AG08396 (cell line): ENCODE measurements at regions not wholly inside any gene's neighbourhood (a gene's known extent, or its start where the extent isn't known, plus 50 kb on each side); places are given as distances from the start of the nearest gene placed in this dataset.
"Not testable (repeated sequence)": the region's sequence is repeated elsewhere in the genome, so short reads cannot be mapped to it uniquely, and the experiment has no call there.

ENCODE experiments used
- DNase-seq: peaks from one replicate; pipeline ENCODE4 v3.0.0; 2012; ENCODE audit warnings: low spot score, mixed read lengths

DNA sequence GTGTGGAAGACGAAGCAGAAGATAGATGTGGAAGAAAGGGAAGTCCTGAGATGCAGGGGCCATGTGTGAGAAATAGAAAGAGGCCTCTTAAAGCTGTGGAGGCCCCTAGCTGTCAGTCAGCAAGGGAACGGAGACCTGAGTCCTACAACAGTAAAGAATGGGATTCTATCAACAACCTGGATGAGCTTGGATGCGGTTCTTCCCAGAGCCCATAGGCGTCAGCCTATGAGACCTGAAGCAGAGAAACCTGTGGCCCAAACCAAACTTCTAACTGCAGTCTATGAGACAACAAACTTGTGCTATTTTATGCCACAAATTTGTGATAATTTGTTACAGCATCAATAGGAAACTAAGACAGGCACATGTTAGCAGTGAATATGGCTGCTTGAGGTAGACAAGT, 583.7 kb downstream of the ADCYAP1 start:
- no peak for DNase-seq

DNA sequence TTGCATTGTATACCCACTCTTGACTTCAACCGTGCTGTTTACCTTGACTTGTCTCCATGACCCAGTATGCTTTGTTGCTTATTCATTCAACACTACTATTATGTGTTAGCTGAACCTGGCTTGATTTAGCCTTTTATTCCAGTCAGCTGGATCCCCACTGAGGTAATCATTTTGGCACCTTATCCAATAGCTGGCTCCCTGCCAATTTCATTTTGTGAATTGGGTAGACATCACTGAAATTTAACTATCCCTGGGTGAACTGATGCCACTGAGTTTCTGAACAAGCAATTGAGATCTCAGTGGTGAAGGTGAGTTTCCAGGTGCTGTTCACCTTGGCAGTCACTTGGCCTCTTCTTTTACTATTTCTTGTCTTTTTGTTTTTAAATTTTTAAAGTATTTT, 584.3 kb downstream of the ADCYAP1 start:
- DNase-seq, result no peak

DNA sequence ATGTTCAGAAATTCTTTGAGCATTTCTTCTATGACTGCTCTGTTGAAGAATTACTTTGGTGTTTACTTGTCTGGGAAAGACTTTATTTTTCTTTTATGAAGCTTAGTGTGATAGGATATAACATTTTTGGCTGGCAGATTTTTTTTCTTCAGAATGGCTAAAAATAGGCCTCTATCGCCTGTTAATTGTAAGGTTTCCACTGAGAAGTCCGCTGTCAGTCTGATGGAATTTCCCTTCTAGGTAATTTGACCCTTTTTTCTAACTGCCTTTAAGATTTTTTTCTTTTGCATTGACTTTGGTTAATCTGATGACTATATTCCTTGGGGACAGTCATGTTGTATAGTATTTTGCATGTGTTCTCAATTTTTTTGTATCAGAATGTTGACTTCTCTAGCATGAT, 590.7 kb downstream of the ADCYAP1 start:
- no peak for DNase-seq

DNA sequence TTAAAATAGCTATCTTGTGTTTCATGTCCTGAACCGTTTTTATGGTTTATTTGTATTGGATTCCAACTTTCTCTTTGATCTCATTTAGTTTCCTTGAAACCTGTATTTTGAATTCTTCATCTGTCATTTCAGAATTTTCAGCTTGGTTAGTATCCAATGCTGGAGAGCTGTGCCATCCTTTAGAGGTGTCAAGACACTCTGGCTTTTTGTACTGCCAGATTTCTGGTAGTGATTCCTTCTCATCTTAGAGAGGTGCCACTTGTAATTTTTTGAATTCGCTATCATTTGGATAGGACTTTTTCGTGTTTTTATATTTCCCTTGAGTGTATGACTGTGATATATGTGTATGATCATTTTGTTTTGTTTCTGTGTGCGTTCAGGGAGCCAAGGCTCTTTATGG, 591.4 kb downstream of the ADCYAP1 start:
- no peak for DNase-seq

DNA sequence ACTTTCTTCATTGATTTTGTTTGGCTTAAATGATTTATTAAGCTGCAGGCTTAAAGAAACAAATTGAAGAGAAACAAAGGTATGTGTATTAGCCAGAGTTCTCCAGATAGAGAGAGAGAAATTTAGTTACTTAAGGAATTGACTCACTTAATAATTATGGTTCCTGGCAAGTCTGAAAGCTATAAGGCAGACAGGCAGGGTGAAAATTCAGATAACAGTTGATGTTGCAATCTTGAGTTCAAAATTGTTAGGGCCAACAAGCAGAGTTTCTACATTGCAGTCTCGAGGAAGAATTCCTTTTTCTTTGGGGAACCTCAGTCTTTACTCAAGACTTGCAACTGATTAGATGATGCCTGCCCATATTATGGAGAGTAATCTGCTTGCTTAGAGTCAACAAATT, 593.5 kb downstream of the ADCYAP1 start:
- DNase-seq, result no peak

DNA sequence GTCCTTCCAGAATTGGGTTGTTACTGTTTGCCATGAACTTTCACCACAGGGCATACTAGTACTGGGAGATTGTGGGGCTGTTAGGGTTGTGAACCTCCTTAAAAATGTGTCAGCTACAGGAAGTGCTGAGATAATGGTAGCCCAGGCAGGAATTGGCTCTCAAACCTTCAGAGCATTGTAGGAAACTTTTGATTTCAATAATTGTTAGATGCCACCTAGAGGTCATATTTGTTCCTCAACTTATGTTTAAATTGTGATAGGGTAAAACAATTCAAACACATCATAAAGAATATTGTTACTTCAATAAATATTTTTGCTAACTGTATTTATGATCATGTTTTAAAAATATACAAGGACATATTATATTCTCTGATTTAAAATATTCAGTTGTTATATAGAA, 594.6 kb downstream of the ADCYAP1 start:
- DNase-seq, result no peak

DNA sequence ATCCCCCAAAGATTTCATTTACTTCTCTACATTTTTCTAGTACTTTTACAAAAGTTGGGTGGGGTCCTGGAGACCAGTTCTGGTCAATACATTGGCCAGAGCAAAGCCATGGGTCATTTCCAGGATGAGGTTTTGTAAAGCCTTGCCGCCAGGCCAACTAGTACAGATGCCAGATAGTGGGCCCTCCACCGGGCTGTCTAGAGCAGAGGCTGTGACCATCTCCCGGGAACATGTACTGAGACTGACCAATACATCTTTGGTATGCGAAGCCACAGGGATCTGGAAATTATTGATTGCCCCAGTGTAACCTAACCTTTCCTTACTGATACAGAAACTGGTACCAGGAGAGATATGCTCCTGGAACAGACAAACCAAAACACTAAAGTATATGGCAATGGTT, 599.2 kb downstream of the ADCYAP1 start:
- DNase-seq, result no peak

DNA sequence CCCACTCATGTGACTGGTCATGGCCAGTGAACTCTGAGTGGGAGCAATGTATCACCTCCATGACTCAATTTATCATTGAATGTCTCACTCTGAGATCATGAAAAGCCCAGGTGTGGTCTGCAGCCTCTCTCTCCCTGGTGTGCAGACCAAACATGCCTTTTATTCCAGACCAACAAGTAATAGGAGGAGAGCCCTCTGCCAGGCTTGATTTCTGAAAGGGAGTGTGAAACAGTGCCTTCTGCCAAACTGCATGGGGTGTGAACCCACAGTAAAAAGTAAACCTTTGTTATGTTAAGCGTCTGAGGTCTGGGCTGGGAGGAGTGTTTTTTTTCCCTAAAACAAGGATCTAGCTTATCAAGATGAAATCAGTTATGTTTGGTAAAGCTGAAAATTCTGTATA, 601.2 kb downstream of the ADCYAP1 start:
- no peak for DNase-seq

DNA sequence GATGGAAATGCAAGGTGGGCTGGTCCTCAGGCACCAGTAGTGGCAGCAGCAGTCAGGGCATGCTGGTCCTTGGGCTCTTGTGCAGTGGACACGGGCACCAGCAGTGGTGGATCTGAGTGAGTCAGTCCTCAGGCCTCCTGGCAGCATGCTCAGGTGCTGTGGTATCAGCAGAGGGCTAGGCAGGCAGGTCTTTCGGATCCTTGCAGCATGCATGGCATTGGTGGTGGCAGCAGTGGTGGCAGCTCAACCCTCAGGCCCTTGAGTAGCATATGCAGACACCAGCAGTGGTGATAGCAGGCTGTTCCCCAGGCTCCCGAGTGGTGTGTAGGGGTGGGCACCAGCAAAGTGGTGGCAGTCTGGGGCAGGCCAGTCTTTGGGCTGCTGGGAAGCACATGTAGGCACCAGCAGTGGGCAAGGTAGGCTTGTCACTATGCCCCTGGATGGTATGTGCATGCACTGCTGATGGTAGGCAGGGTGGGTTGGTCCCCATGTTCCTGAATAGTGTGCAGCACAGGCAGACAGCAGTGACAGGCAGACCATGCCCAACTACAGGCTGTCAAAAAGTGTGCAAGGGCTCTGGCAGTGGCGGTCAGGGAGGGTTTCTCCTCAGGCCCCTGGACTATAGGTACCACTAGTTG, 606.0 kb downstream of the ADCYAP1 start:
- DNase-seq, result no peak

DNA sequence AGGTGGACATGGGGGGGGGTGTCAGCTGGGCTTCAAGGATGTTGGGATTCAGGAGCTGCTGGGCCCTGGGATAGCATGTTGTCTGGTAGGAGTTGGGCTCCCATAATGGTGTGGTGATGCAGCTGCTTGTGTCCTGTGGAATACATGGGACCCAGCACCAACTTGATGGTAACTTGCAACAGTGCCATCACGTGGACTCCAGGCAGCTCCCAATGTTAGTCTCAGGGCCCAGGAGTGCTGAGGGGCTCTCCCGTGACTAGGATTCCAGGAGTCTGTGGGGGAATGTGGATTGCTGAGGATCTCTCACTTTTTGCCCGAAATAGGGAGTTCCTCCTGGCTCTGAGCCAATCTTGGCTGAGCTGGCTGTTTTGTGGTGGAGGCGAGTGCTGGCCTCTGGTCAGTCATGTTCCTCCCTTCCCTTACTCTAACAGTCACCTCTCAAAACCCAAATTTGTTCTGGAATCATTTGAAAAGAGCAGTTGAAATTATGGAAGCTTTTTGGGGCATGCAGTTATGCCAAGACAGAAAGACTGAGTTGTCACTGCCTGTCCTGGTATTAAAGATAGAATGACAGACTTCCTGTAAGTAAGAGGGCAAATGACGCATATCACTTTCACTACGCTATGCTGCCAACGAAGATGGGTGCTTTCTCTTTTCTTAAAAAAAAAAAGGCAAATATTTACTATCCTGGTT, 607.1 kb downstream of the ADCYAP1 start:
- no peak for DNase-seq

DNA sequence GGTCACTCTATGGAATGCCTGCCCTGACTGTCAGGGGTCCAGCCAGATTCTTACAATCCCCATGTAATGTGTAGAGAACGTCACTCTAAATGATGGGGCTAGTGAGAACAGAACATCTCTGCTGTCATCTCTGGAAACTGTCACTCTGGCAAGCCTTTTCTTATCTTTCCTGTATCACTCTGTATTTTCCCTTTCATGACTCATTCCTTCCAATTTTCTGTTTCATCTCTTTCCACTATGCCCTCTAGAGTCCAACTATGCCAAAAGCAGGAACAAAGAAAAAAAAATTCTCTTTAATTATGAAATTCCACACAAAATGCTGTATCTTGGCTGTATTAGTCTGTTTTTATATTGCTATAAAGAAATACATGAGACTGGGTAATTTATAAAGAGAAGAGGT, 608.8 kb downstream of the ADCYAP1 start:
- no peak for DNase-seq

DNA sequence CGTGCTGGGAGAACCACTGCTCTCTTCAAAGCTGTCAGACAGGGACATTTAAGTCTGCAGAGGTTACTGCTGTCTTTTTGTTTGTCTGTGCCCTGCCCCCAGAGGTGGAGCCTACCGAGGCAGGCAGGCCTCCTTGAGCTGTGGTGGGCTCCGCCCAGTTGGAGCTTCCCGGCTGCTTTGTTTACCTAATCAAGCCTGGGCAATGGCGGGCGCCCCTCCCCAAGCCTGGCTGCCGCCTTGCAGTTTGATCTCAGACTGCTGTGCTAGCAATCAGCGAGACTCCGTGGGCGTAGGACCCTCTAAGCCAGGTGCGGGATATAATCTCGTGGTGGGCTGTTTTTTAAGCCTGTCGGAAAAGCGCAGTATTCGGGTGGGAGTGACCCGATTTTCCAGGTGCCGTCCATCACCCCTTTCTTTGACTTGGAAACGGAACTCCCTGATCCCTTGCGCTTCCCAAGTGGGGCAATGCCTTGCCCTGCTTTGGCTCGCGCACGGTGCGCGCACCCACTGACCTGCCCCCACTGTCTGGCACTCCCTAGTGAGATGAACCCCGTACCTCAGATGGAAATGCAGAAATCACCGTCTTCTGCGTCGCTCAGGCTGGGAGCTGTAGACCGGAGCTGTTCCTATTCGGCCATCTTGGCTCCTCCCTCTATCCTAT, 617.0 kb downstream of the ADCYAP1 start:
- not testable (repeated sequence) for DNase-seq

DNA sequence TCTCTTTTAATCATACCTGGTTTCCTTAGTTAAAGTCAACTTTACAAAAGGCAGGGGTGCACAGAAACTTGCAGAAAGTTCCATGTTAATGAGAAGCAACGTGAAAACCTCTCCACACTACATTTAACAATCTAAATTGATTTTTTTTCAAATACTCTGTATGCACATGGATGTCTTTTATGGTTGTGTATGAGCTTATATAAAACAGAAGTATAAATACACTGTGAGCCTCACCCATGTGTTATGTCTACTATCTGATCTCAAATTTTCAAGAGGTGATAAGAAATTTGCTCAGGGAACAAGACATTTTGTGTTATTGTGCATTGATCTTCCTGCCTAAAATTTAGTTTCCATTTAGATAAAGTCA, 617.6 kb downstream of the ADCYAP1 start:
- DNase-seq, result no peak

DNA sequence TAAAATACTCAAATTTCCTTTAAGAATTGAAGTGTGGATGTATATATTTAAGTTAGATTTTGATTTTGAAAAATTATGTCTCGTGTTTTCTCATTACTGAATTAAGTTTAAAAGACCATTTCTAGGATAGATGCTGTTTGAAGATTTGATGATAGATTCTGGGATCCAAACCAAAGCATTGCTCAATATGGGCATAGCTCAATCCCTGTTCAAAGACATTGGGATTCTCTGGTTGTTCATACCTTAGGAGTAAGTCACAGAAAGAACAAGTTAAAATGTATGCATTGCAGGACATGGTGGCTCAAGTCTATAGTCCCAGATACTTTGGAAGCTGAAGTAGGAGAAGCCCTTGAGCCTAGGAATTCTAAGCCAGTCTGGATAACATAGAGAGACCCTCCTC, 622.3 kb downstream of the ADCYAP1 start:
- no peak for DNase-seq

DNA sequence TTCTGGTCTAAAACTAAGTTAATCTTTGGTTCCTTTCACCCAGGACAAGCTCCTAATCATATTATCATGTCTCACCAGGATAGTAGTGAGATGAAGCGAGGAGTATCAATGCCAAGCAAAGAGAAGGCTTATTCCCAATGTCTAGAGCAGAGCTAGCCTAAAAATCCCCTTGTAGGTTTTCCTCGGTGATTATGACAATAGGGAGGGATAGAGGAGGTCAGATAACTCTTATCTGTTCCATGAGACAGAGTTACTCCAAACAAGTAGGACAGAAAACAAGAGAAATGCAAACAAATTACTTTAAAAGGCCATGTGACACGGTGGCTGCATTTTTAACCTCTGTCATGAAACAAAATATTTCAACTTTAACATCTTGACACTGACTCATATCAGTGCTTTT, 623.1 kb downstream of the ADCYAP1 start:
- DNase-seq, result no peak

DNA sequence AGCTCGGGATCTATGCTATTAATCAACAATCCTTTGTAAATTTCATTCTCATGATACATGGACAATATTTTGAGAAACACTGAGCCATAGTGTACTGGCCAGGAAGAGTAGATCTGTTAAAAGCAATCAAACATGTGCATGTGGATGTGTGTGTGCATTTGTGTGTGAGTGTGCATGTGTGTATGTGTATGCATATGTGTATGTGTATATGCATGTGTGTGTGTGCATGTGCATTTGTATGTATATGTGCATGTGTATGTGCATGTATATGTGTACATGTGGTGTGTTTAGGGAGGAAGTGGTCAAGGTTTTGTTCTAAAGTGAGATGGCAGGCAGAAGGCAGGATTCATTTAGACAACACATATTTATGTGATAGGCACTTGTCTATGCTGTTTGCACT, 623.8 kb downstream of the ADCYAP1 start:
- no peak for DNase-seq

DNA sequence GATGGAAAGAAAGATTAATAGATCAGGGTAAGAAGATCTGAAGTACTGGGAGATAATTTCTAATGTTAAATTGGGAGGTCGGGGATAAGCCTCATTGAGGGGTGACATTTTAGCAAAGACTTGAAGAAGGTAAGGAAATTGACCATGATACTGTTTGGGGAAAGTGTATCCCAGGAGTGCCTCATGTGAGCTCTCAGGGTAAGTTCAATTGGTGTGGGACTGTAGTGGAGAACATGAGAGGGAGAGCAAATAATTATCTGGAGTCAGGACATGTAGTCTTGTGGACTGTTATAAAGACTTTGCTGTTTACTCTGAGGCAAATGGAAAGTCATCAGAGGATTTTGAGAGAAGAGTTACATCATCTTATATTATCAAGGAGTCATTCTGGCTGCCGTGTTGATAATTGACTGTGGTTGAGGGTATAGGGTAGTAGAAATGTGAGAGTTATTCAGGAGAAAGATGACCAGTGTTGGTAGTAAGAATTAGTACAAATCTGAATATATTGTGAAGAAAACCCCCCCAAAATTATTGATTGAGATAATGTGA, 624.4 kb downstream of the ADCYAP1 start:
- DNase-seq, result no peak

DNA sequence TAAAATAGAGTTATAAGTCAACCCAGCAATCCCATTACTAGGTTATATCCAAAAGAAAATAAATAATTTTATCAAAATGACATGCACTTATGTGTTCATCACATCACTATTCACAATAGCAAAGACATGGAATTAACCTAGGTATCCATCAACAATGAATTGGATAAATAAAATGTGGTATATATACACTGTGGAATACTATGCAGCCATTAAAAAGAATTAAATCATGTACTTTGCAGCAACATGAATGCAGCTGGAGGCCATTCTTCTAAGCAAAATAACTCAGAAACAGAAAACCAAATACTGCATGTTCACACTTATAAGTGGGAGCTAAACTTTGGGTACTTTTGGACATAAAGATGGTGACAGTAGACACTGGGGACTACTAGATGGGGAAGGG, 626.0 kb downstream of the ADCYAP1 start:
- DNase-seq, result no peak

DNA sequence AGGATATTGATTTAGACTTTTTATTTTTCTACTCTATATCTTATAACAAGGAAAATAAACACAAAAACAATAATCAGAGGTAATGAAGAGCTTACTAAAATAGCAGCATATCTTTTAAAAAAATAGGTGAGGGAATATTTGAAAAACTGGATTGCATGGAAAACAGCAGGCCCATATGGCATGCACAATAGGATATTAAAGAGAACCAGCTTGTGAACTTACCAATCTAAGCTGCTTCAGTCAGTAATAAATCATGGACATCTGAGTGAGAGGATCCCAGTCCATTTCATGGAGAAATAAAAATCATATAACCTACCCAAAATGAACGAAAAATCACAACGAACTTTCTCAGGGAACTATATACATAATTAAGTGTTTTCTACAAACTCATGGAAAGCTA, 634.6 kb downstream of the ADCYAP1 start:
- no peak for DNase-seq

DNA sequence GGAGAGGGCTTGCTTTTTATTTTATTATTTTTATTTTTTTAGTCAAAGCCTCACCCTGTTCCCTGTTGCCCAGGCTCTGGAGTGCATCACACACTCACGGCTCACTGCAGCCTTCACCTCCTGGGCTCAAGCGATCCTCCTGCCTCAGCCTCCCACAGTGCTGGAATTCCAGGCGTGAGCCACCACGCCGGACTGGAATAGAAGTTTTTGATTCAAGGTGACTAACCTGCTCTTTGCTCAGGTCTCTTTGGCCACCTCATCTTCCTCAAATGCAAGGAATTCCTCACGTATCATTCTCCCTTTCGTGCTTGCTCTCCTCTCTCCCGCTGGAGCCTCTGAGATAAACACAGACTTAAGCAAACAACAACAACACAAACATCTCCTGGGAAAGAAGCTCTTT, 636.8 kb downstream of the ADCYAP1 start:
- no peak for DNase-seq

DNA sequence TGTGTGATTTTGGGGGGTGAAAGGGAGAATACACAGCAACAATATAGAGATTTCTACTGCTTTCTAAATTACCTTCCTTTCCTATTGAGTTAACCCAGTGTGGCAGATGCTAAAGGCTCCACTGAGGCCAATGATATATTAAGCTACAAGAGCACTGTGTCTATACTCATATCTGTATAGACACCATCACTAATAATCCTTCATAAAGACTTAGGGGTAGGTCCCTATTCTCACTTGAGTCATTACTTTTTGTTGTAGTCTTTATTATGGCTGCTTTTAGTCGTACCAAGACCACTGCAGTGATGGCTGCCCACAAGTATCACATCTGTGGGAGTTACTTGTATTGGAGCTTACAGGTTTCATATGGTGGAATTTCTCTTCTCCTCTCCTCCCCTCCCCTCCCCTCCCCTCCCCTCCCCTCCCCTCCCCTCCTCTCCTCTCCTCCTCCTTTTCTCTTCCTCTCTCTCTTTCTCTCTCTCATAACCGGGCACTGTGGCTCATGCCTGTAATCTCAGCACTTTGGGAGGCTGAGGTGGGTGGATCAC, 637.6 kb downstream of the ADCYAP1 start:
- no peak for DNase-seq

DNA sequence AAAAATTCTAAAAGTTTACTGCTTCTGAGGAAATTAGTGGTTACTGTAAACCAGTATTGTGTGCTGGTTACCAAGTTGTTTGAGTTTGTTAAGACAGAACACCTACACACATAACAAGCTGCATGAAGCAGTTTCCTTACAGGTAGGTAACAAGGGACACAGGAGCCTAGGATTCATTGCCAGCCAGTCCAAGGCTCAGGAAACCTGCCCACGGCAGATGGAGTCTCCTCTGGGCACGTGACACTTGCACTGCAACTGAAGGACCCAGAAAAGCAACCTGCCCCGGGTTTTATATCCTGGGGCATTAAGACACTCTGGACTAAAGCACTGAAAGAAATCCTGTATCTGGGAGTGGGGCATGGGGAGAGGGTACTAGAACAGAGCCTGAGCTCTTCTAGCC, 639.3 kb downstream of the ADCYAP1 start:
- no peak for DNase-seq

DNA sequence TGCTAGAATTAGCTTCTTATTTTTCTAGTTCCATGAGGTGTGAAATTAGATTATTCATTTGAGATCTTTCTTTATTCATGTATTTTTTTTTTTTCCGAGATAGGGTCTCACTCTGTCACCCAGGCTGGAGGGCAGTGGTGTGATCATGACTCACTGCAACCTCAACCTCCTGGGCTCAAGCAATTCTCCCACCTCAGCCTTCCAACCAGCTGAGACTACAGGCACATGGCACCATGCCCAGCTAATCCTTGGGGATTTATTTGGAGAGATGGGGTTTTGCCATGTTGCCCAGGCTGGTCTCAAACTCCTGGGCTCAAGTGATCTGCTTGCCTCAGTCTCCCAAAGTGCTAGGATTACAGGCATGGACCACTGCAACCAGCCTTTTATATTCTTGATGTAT, 653.0 kb downstream of the ADCYAP1 start:
- DNase-seq, result not testable (repeated sequence)
